ENCODE measurements at regions not wholly inside any gene's neighbourhood (a gene's known extent, or its start where the extent isn't known, plus 50 kb on each side); places are given as distances from the start of the nearest gene placed in this dataset.
A peak's percentile ranks its signal among the peaks of the same experiment; 100 is the strongest.
"Not testable (repeated sequence)": the region's sequence is repeated elsewhere in the genome, so short reads cannot be mapped to it uniquely, and the experiment has no call there.

DNA sequence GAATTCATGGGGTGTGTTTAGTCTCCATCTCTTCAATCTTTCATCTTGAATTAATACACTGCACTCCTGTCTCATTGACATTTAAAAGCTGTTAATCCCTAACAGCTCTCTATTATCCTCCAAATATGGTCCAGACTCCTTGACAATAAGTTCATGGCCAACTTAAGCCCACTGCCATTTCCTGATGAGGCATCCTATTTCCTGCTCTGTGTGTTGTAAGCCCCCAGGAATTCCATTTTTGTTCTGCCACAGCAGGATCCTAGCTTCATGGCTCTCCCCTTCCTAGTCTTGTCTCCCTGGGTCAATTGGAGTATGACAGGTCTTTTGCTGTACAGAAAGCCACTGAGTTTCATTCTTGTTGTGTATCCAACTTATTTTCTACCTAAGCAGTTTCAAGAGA is 218.8 kb downstream of the OTUD1 start:
- DNase-seq: no peak

DNA sequence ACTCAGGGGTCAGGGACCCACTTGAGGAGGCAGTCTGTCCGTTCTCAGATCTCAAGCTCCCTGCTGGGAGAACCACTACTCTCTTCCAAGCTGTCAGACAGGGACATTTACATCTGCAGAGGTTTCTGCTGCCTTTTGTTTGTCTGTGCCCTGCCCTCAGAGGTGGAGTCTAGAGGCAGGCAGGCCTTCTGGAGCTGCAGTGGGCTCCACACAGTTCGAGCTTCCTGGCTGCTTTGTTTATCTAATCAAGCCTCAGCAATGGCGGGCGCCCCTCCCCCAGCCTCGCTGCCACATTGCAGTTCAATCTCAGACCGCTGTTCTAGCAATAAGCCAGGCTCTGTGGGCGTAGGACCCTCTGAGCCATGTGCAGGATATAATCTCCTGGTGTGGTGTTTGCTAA is 233.0 kb downstream of the OTUD1 start:
- DNase-seq: not testable (repeated sequence)

DNA sequence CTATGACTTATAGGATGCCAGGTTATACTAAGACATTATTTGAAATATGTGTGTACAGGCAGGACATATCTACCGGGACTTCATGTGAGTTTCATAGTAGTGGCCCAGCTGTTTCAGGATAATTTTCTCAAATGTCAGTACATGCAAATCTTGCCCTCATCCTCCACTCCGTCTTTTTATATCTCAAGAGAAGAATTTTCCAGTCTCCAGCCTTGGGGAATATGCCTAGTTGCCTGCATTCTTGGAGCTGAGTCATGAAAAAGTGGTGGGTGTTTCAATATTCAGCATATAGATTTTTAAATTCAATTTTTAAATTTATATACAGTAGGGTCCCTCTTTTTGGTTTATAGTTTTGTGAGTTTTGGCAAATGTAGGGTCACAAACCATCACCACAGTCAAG is 236.7 kb downstream of the OTUD1 start:
- DNase-seq: no peak

DNA sequence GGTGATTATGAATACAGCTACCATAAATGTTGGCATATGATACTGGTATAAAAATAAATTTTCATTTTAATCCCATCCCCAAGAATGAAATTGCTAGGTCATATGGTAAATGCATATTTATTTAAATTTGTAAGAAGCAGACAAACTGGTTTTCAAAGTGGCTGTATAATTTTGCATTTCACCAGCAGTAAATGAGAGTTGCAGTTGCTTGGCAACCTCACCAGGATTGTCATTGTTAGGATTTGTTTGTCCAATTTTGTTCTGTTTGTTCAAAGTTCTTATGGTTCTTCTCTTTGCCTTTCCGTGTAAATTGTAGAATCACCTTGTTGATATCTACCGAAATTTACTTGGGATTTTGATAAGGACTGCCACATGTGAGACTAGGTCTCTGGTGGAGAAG is 237.4 kb downstream of the OTUD1 start:
- no peak for DNase-seq

DNA sequence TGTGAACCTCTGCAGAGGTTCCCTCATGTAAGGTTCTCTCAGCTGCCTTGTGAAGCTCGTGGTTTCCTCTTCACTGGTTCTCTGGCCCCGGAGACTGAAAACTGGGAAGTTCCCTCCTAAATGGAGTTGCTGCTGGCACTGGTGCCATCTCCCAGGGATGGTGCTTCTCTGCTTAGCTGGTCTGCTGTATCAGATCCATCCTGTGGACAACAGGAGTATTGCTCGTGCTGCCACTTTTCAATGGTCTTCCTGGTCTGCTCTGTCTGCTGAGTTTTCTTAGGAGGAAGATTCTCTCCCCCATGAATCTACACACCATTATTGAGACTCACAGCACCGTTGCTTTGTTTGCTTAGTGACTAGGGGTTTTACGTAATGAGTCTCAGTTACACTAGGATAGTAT is 247.8 kb downstream of the OTUD1 start:
- DNase-seq: no peak

DNA sequence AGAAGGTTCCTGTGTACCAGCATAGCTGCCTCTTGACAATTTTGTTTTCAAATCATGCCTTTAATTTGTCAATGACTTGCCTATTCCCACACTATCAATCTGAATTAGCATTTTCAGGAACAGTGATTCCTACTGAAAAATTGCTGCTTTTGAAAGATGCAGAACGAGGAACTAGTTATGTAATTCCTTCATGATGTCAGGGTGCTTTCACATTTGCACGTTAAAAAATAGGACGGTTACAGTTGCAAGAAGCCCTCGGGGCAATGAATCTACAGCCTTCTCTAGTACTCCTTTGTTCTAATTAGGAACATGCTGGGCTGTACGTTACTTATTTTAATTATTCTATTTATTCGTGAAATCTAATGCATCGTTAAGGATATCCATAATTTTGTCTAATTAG is 253.9 kb downstream of the OTUD1 start:
- no peak for DNase-seq

DNA sequence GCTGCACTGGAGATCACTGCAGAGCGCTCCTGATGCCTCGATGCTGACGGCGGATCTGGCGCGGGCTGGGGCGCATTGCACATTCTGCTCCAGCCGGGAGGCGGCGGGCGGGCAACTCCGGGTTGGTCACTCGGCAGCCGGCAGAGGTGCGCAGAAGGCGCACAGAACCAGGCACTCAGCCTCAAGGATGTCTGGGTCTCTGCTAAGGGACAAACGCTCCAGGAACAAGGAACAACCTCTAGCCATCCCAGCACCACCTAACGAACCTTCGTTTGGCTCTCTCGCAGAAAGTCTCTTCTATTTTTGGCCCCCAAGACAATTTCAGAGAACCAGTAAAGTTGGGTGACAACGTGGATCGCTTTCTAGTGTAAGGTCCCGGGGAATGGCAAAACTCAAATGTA is 254.6 kb downstream of the OTUD1 start:
- DNase-seq: no peak

DNA sequence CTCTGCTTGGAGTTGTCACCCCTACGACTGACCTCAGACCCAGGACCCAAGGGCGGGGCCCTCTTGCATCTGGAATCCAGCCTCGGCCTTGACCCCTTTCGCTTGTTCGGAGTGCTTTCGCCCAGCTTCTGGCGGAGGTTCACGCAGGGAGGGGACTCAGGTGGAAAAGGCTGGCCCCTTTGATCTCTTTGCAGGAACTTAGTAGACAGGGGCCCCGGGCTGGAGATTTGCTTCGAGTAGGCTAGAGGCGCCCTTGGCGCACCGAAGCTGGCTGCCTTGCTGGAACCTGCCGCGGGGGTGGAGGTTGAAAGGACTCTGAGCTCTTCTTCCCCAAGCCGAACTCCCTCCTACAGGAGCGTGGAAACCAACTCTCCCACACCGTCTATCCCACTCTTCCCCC is 255.1 kb downstream of the OTUD1 start:
- DNase-seq: no peak

DNA sequence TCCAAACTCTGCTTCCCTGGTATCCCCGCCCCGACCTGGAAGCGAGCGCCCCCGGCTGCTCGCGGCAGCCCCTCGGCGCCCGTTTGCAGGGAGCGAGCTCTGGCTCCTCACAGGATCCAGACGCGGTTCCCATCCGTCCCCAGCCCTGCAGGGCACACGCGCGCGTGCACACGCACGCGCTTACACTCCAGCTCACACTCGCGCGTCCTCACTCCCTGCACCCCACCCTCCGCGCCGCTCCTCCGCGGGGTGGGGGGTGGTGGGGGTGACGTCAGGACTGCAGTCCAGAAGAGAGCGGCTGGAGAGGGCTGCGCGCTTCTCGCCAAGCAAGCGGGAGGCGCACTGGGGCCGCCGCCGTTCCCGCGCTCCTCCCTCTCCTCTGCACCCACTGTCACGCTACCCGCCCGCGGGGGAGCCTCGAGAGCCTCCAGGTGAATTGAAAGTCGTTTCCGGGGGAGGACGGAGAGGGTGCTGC is 255.6 kb downstream of the OTUD1 start:
- no peak for DNase-seq

DNA sequence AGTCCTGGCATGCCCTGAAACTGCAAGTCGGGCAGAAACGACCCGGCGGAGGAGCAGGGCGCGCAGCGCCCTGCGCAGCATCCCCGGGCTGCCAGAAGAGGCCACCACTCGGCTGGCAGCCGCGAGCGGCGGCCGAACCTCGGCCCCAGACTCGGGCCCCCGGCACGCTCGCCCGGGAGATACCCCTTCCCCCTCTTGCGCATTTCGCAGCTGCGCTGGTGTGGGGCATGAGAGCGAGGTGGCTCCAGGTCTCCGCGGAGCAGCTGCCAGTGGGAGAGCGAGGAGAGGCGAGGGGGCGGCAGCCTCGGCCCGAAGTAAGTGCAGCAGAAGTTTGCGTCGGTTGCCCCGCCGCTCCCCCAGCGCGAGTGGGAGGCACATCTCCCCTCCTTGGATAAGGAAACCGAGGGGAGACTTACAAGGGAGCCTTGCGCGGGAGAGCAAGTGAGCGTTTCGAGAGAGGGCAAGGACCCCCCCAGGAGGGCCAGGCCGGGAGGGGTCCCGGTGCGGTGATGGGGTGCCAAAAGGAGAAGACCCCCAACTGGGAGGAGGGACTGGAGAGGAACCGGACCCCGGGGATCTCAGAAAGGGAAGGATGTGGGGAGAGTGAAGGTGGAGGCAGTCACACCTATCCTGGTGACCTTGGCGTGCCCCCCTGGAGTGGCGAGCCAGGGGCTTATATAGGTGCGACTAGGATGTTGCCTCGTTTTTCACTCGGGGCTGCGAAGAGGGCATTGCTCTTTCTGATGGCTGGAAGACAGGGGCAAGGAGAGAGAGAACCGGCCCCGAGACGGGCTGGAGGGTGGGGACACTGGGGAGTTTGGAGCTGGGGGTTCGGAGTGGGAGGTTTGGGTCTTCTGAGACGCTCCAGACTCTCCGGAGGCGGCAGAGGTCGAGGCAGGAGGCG is 256.3 kb downstream of the OTUD1 start:
- no peak for DNase-seq

DNA sequence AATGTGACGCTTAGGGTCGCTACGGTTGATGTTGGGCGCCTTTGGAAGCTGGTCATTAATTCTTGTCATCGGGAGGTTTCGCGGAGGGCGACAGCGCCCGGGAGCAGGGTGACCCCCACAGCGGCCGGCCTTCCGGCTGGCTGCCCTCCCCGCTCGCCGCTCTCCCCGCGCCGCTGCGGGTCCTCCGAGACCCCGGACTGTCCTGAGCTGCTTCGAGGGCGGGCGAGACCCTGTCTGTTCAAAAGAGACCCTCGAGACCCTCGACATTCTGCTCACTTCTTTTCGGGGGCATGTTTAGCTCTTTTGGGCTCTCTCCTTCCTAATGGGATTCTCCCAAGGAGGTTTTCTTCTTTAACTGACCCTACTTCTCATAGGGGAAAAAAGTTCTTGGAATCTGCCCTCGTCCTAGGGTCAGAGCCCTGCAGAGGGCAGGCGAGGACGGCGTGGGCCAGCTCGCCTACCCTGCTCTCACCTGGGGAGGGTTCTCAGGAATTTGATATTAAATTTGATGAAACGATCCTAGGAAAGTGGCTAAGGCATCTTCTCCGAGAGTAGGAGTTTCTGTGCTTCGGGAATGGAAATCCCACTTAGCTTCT is 257.0 kb downstream of the OTUD1 start:
- no peak for DNase-seq

DNA sequence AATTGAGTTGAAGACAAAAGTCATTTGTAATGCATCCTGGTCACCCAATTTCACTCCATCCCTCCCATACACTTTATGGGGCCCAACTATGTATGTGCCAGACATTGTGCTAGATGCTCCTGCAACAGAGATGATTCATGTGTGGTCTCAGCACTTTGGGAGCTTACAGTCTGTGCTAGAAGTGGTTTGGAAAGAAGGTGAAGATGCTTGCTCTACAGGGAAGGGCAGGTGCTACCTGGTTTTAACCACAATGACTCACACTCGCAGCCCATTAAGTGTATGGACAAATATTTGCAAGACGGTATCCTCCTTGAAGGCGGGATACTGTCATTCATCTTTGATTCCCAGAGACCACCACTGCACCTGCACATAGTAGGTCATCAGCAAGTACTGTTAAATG is 257.6 kb downstream of the OTUD1 start:
- no peak for DNase-seq

DNA sequence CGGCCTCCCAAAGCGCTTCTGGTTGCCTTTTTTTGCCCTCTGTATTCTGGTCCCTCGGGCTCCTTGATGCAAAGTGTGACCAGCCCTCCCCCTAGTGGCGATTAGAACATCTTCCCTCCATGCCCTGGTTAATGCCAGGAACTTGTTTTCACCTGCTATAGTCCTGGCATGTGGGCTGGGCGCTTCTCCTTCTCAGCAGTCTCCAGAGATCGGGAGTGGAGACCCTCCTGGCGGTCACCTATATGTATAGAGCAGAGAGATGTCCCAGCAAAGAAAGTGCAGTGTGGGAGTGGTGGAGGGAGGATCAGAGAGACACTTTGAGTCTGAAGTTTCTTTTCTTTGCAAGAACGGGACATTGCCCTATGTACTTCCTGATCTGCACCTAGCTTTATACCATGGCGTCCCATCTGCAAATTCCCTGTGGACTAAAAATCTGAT is 264.1 kb downstream of the OTUD1 start:
- peak; percentile 38 for DNase-seq

DNA sequence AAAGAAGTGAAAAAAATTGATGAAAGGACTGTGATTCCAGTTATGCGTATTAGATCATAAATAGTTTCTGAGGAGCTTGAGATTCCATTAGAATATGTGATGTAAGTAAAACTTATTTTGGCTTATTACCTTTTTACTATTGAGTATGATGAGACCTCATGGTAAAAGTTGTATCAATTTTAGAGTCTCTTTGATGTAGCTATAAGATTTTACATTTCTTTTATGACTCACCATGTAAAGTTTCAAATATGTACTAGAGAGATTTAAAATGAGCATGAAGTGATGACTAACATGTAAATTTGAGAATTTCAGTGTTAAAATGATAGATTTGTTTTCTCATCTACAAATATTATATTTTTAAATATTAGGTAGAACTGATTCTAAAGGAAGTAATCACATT is 276.5 kb downstream of the OTUD1 start:
- no peak for DNase-seq

DNA sequence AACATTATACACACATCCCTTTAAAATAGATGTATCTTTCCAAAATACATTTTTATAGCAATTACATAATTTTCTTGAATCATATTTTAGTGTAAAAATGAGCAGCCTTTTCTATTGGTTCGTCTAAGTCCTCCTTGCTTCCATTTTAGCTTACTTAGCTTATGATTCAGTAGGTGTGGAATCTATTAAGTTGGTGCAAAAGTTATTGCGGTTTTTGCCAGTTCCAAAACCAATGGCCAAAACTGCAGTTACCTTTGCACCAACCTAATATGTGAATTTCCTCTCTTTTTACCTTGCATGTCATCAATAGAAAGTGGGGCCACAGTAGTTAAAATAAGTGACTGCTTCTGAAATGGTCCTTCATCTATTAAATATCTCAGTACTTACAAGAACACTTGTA is 279.0 kb downstream of the OTUD1 start:
- DNase-seq: no peak

DNA sequence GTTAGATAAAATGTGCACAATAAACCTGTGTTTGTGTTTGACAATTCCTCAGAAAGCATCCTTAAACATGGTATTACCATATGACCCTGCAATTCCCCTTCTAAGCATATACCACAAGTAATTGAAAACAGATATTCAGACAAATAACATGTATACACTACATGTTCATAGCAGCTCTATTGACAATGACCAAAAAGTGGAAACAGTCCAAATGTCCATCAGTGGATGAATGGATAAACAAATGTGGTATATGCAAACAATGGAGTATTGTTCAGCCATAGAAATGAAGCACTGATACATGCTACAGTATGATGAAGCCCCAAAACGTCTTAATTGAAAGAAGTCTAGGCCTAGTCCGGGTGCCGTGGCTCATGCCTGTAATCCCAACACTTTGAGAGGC is 280.1 kb downstream of the OTUD1 start:
- no peak for DNase-seq

DNA sequence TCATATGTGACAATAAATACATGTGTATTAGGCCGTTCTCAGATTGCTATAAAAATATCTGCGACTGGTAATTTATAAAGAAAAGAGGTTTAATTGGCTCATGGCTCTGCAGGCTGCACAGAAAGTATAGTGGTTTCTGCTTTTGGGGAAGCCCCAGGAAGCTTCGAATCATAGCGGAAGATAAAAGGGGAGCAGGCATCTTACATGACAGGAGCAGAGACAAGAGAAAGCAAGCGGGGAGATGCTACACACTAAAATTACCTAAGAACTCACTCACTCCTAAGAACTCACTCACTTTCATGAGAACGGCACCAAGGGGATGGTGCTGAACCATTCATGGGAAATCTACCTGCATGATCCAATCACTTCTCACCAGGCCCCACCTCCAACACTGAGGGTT is 284.9 kb downstream of the OTUD1 start:
- no peak for DNase-seq

DNA sequence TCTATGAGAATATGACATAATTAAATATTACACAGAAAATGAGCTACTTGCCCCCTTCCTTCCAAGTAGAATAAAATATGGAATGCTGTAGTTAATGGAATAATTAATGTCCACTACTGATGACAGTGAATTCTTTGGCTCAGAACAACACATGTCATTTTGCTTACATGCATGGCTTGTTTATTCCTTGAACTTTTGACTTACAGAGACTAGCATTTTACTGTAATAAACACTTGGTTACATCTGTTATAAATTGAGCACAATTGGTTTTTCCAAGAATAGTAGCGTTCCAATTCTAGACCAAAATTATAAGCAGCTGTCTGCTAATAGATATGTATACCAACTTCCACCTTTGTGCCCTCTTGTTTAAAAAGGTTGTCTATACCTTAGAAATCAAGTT is 286.7 kb downstream of the OTUD1 start:
- no peak for DNase-seq

DNA sequence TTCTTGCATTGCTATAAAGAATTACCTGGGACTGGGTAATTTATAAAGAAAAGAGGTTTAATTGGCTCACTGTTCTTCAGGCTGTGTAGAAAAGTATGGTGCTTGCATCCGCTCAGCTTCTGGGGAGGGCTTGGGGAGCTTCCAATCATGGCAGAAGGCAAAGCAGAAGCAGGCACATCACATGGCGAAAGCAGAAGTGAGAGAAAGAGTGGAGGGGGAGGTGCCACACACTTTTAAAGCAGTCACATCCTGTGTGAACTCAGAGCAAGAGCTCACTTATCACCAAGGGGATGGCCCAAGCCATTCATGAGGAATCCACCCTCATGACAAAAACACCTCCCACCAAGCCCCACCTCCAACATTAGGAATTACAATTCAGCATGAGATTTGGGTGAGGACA is 303.5 kb downstream of the OTUD1 start:
- no peak for DNase-seq

DNA sequence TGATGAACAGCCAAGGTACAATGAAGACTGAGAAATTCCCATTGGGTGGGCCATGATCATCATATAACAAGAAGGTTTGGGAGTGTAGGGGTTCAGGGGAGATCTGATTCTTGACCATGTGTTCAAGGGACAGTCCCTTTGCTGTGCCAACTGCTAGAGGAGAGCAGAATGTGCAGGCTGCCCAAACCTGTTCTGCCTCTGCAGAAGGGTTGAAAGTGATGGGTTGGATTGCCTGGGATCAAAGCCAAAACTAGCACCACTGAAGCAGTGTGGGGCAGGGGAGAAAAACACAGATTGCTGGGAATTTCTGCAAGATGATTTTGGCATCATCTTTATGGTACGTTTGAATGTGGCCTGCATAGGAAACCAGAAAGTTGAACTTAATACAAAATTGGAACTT is 303.9 kb downstream of the OTUD1 start:
- no peak for DNase-seq

DNA sequence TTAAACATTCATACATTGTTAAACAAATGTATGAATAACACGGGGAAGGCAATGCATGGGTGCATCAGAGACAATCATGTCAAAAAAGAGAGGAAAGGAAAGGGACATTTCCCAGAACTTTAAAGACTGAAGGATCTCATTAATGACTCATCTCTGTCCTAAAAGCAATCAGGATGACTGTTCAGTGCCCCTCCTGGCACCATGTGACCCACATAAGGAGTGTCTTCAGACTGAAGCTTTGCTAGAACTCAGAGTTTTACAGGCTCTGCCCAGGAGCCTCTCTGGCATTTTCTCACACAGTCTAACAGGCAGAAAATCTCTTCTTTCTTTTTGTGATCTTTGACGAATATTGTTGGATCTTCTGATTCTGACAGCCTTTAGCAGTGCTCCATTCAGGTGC is 315.3 kb downstream of the OTUD1 start:
- DNase-seq: no peak

DNA sequence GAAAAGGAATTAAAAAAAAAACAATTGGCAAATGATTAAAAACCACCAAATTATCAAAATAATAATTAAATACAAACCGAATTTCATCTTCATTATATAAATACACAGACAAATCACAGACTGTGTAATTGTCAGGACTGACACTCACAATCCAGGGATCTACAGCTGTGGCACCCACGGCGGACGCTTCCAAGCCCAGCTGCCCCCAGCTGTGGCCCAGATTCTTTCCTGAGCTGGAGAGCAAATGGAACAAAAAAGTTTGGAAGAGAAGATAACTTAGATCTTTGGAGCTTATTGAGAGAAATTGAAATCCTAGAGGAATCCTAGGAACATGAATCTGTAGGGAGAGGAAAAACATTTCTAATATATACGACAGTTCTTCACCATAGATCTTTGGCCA is 316.1 kb downstream of the OTUD1 start:
- no peak for DNase-seq

DNA sequence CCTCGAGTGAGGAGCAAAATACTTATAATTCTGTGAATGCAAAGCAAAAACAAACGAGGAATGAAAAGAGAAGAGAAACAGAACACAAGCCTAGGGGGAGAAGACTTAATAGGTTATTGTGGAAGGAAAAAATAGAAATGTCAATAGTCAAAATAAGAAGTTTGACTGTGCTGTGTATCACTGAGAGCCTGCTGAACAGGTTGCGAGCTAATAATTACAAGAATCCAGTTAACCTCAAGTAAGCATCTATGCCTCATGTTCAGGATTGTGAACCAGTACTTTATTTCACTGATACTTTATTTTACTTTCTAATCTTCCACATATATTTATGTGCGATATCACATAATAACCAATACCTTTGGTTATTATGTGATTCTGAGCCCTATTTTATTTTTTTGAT is 316.7 kb downstream of the OTUD1 start:
- no peak for DNase-seq

DNA sequence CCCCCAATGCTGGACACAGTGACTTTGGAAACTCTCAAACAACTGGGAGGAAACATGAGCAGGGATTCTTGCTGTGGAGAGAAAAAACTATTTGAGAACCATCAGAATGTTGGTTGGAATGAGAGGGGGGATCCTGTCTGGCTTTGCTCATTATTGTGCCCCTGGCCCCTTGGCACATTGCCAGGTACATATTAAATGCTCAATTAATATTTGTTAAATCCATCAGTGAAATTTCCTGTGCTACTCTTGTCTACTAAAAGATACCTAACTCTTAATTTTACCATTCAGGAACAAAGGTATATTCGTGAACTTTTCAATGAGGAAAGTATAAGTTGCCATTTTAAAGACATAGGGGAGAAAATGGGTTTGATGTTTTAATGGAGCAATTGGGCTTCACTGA is 329.4 kb downstream of the OTUD1 start:
- no peak for DNase-seq

DNA sequence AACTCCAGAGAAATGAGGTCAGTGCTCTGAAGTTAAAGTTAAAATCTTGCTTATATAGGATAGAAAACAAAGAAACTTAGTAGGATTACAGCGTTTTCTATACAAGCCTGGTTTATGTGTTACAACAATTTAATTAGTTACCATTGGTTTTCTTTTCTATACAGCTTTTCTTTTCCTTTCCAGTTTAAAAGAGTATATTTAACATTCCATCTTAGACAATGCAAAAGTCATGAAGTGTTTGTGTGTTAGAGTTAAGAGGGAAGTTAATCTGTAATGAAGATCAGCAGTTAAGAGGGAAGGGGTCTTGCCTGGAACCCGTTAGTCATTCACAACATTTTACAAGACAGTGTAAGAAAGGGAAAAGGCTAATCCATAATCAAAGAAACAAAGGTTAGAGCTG is 338.3 kb downstream of the OTUD1 start:
- DNase-seq: no peak

All from NCI-H1092 (cell line).